ENCODE measurements at regions not wholly inside any gene's neighbourhood (a gene's known extent, or its start where the extent isn't known, plus 50 kb on each side); places are given as distances from the start of the nearest gene placed in this dataset.

DNA sequence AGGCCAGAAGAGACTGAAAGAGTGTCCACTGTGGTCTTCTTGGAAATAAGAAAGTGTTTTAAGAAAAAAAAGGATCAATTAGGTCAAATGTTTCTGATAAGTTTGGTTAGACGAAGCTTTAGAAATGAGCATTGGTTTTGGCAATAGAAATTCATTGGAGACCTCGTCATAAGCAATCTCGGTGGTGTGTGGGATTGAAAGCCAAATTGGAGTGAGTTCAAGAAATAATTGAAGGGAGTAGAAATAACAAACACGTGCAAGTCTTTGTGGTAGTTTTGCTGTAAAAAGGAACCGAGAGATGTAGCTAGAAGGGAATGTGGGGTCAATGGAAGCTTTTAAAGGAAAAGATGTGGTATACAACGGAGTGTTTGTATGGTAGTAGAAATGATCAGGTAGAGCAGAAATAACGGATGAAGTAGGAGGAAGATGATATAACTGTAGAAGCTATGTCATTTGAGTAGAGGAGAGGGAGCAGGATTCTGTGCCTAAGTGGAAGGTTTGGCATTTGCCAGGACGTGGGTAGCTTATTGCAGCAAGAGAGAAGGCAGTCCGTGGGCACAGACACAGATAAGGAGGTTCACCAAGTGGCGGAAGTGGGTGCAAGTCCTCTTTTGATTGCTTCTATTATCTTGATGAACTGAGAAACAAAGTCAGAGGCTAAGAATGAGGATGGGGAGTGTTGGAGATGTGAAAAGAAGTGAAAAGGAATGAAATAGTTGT is 146.2 kb downstream of the DACT1 start:
- H3K4me1 Mint-ChIP-seq = peaks cover 16 to 17% of the 10 kb centered on the region in 2 experiments
- H3K79me1 ChIP-seq (ENCODE audit: insufficient read depth, low read depth, low read length, poor library complexity, severe bottlenecking) = no peaks in the 10 kb centered on the region
- H4K8ac ChIP-seq (replicated peaks; ENCODE audit: insufficient read length, low read depth, low read length) = no peak overlapping the region
- no peak overlapping the region for H2AK5ac ChIP-seq (ENCODE audit: insufficient read length, low read length)
- no peak overlapping the region for H3K14ac ChIP-seq (ENCODE audit: insufficient read depth, low read length)
- no peak for DNase-seq
- no peak overlapping the region for H2BK120ac ChIP-seq (ENCODE audit: low read depth, low read length, poor library complexity, severe bottlenecking)
- no peak overlapping the region for H2BK5ac ChIP-seq (ENCODE audit: insufficient read length, low read length)
- H3K9ac ChIP-seq (ENCODE audit: extremely low read depth, insufficient read length, low read length) = no peak overlapping the region
- no peaks in the 10 kb centered on the region for H3K27me3 ChIP-seq (ENCODE audit: insufficient read depth, low read length)
- 100% methylated on average over 2 of the region's 10 CpGs for WGBS (ENCODE audit: extremely low coverage, insufficient read length, low lambda C conversion rate)
- H3K56ac ChIP-seq (ENCODE audit: insufficient read length, low read depth, low read length) = no peak overlapping the region
- no peaks in the 10 kb centered on the region; a peak in 1 of 7 replicates for H3K36me3 Mint-ChIP-seq (ENCODE audit: insufficient read depth in 1 of 3, low read depth in 3 of 3)
- no peak overlapping the region for H3K18ac ChIP-seq (ENCODE audit: insufficient read length, low read depth, low read length)
- H3K4me2 ChIP-seq (ENCODE audit: insufficient read depth, insufficient read length, low read length) = no peak overlapping the region
- no peaks in the 10 kb centered on the region for H3K23me2 ChIP-seq (ENCODE audit: insufficient read length, low read depth, low read length, poor library complexity, severe bottlenecking)
- no peak overlapping the region for H4K91ac ChIP-seq (ENCODE audit: insufficient read length, low read depth, low read length)
- no peak overlapping the region for H3K4ac ChIP-seq (ENCODE audit: low read depth, low read length)
- H2BK12ac ChIP-seq (ENCODE audit: insufficient read length, low read depth, low read length) = no peak overlapping the region
- H4K20me1 ChIP-seq (ENCODE audit: control insufficient read depth, insufficient read depth, insufficient read length) = no peaks in the 10 kb centered on the region
- no peaks in the 10 kb centered on the region for H3K9me3 ChIP-seq (ENCODE audit: control insufficient read depth, low read depth, low read length)
- H3K27ac Mint-ChIP-seq = no peak overlapping the region
- H3K9me3 Mint-ChIP-seq = no peaks in the 10 kb centered on the region
- no peak overlapping the region for H2BK20ac ChIP-seq (ENCODE audit: low read depth, low read length, poor library complexity, severe bottlenecking)
- peaks cover 39% of the 10 kb centered on the region for H3K27me3 Mint-ChIP-seq (ENCODE audit: low read depth)
- H3K4me1 ChIP-seq (ENCODE audit: insufficient read depth, low read length) = peaks cover 2% of the 10 kb centered on the region; the same call in 1 of the 2 replicates
- no peak overlapping the region for H3K4me3 Mint-ChIP-seq
- H3K79me2 ChIP-seq (ENCODE audit: insufficient read depth, low read length) = no peaks in the 10 kb centered on the region
- no peak overlapping the region for H3K23ac ChIP-seq (ENCODE audit: insufficient read length, low read depth, low read length)
- no peak overlapping the region for H3T11ph ChIP-seq (ENCODE audit: low read length)
- H3K27ac ChIP-seq (ENCODE audit: insufficient read length, low read depth, low read length) = no peak overlapping the region
- TF ChIP-seq, protein P1, sequence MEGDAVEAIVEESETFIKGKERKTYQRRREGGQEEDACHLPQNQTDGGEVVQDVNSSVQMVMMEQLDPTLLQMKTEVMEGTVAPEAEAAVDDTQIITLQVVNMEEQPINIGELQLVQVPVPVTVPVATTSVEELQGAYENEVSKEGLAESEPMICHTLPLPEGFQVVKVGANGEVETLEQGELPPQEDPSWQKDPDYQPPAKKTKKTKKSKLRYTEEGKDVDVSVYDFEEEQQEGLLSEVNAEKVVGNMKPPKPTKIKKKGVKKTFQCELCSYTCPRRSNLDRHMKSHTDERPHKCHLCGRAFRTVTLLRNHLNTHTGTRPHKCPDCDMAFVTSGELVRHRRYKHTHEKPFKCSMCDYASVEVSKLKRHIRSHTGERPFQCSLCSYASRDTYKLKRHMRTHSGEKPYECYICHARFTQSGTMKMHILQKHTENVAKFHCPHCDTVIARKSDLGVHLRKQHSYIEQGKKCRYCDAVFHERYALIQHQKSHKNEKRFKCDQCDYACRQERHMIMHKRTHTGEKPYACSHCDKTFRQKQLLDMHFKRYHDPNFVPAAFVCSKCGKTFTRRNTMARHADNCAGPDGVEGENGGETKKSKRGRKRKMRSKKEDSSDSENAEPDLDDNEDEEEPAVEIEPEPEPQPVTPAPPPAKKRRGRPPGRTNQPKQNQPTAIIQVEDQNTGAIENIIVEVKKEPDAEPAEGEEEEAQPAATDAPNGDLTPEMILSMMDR (conservative IDR thresholded peaks at IDR 0.05) = no peak
- H2AFZ ChIP-seq (ENCODE audit: low read length) = no peak overlapping the region
- no peak overlapping the region for H4K5ac ChIP-seq (ENCODE audit: insufficient read length, low read depth, low read length)
- no peak overlapping the region for H2BK15ac ChIP-seq (ENCODE audit: low read depth, low read length)
